Prostate gland (tissue), 2 donors: ENCODE measurements at regions not wholly inside any gene's neighbourhood (a gene's known extent, or its start where the extent isn't known, plus 50 kb on each side); places are given as distances from the start of the nearest gene placed in this dataset.

Experiments
- DNase-seq: peaks from one replicate; pipeline ENCODE4 v3.0.0-alpha.2; 2019; ENCODE audit warnings: low spot score
- H3K27ac ChIP-seq, 2 donors: fragments of 200-600 bp; sonication (generic); 2 replicates each; pipeline ENCODE4 v1.5.1; 2017 to 2019
- H3K27me3 ChIP-seq: fragments of 200-600 bp; sonication (generic); replicated peaks from 2 replicates; pipeline ENCODE4 v1.5.1; 2019; ENCODE audit not compliant: insufficient read depth
- H3K36me3 ChIP-seq, 2 donors: fragments of 200-600 bp; sonication (generic); 1 replicate in 1 of 2; 2 replicates in 1 of 2; pipeline versions ENCODE4 v1.5.1 to v1.8.1; 2017 to 2019
- H3K4me1 ChIP-seq: fragments of 200-600 bp; sonication (generic); replicated peaks from 2 replicates; pipeline ENCODE4 v1.5.1; 2019
- H3K4me3 ChIP-seq, 2 donors: fragments of 200-600 bp; sonication (generic); 2 replicates each; pipeline ENCODE4 v1.5.1; 2017 to 2019
- H3K9me3 ChIP-seq: fragments of 200-600 bp; sonication (generic); 2 replicates; pipeline ENCODE4 v1.5.1; 2017
- POLR2A ChIP-seq: fragments of 450-650 bp; IDR thresholded peaks from one replicate; pipeline ENCODE4 v1.6.1; 2016; ENCODE audit warnings: antibody characterized with exemption, mild to moderate bottlenecking
- POLR2AphosphoS5 ChIP-seq: sonication (generic); formaldehyde crosslinking; IDR thresholded peaks from one replicate; pipeline ENCODE4 v1.6.1; 2017; ENCODE audit warnings: antibody characterized with exemption
- WGBS: methylation state at CpG from one replicate; pipeline ENCODE4 v1.1.5; 2018; 5-methylcytosine and 5-hydroxymethylcytosine counted together
- intact Hi-C: fragments of 100-400 bp; cut with DNase I; formaldehyde crosslinking; loops from one replicate; pipeline ENCODE4 v1.14.2; 2022
- TF ChIP-seq, protein P1 (sequence below), 4 experiments: fragments of 200-600 bp in 2 of 4; fragments of 450-650 bp in 2 of 4; sonication (generic) in 2 of 4; IDR thresholded peaks; 1 replicate in 3 of 4; 2 replicates in 1 of 4; pipeline ENCODE4 v1.5.1; 2016 to 2019; ENCODE audit warnings: antibody characterized with exemption in 4 of 4, mild to moderate bottlenecking in 2 of 4, moderate library complexity in 2 of 4

DNA sequence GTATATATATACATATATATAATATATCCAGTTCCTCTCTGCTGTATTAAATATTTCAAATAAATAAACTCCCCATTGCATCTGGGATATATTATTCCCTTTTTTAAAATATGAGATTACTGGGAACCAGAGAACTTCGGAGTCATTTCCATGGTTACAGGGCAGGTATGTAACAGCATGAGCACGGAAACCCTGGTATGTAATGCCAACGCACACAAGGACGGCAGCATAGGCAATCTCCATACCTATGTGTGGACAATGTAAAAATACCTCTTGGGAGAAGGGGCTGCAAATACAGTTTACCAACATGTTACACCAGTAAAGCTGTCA, 62.8 kb downstream of the NUDT10 start:
- 0% methylated on average over 4 of the region's 4 CpGs for WGBS
- Histone ChIP-seq H3K4me1 (no peaks in the 10 kb centered on the region), H3K36me3 (no peaks in the 10 kb centered on the region), H3K27me3 (no peaks in the 10 kb centered on the region), H3K4me3 (peak overlapping the region; percentile 39 to 42), H3K9me3 (no peaks in the 10 kb centered on the region), H3K27ac (no peak overlapping the region)
- DNase-seq: no peak
- intact Hi-C loops: no loop called here
- TF ChIP-seq POLR2A (no peak), POLR2AphosphoS5 (no peak)
- TF ChIP-seq, protein P1, sequence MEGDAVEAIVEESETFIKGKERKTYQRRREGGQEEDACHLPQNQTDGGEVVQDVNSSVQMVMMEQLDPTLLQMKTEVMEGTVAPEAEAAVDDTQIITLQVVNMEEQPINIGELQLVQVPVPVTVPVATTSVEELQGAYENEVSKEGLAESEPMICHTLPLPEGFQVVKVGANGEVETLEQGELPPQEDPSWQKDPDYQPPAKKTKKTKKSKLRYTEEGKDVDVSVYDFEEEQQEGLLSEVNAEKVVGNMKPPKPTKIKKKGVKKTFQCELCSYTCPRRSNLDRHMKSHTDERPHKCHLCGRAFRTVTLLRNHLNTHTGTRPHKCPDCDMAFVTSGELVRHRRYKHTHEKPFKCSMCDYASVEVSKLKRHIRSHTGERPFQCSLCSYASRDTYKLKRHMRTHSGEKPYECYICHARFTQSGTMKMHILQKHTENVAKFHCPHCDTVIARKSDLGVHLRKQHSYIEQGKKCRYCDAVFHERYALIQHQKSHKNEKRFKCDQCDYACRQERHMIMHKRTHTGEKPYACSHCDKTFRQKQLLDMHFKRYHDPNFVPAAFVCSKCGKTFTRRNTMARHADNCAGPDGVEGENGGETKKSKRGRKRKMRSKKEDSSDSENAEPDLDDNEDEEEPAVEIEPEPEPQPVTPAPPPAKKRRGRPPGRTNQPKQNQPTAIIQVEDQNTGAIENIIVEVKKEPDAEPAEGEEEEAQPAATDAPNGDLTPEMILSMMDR (IDR thresholded peaks at IDR 0.05): no peak
